Esophagus muscularis mucosa (tissue), 4 donors: ENCODE measurements at regions not wholly inside any gene's neighbourhood (a gene's known extent, or its start where the extent isn't known, plus 50 kb on each side); places are given as distances from the start of the nearest gene placed in this dataset.

Experiments
- DNase-seq: peaks from one replicate; pipeline ENCODE4 v3.0.0-alpha.2; 2017; ENCODE audit errors: extremely low spot score
- H3K27ac ChIP-seq, 4 donors: fragments of 200-600 bp; sonication (generic); replicated peaks in 1 of 4; 1 replicate in 3 of 4; 2 replicates in 1 of 4; pipeline ENCODE4 v1.5.1; 2016 to 2019; ENCODE audit warnings: mild to moderate bottlenecking in 1 of 4
- H3K27me3 ChIP-seq, 4 donors: fragments of 200-600 bp; sonication (generic); one replicate each; pipeline versions ENCODE4 v1.5.1 to v1.6.0; 2016 to 2019
- H3K36me3 ChIP-seq, 4 donors: fragments of 200-600 bp; sonication (generic); one replicate each; pipeline ENCODE4 v1.5.1; 2016 to 2019
- H3K4me1 ChIP-seq, 4 donors: fragments of 200-600 bp; sonication (generic); one replicate each; pipeline ENCODE4 v1.5.1; 2016 to 2019
- H3K4me3 ChIP-seq, 4 donors: fragments of 200-600 bp; sonication (generic); 1 replicate in 2 of 4; 2 replicates in 2 of 4; pipeline ENCODE4 v1.5.1; 2016 to 2019; ENCODE audit warnings: mild to moderate bottlenecking in 4 of 4, moderate library complexity in 1 of 4
- H3K9me3 ChIP-seq, 4 donors: fragments of 200-600 bp; sonication (generic); 1 replicate in 3 of 4; 2 replicates in 1 of 4; pipeline ENCODE4 v1.5.1; 2016 to 2019
- EP300 ChIP-seq: sonication (generic); formaldehyde crosslinking; IDR thresholded peaks from one replicate; pipeline ENCODE4 v1.6.1; 2017; ENCODE audit warnings: antibody characterized with exemption
- POLR2A ChIP-seq: fragments of 450-650 bp; IDR thresholded peaks from one replicate; pipeline ENCODE4 v1.6.1; 2017; ENCODE audit warnings: antibody characterized with exemption, moderate library complexity, mild to moderate bottlenecking, low read depth
- POLR2AphosphoS5 ChIP-seq, 2 donors: sonication (generic); formaldehyde crosslinking; IDR thresholded peaks; one replicate each; pipeline ENCODE4 v1.6.1; 2017; ENCODE audit warnings: antibody characterized with exemption in 2 of 2
- WGBS: methylation state at CpG from one replicate; pipeline ENCODE4 v1.1.5; 2018; 5-methylcytosine and 5-hydroxymethylcytosine counted together
- intact Hi-C: fragments of 100-400 bp; cut with DNase I; formaldehyde crosslinking; loops from one replicate; pipeline ENCODE4 v1.15.1; 2023
- TF ChIP-seq, protein P1 (sequence below), 3 experiments: fragments of 200-600 bp in 2 of 3; fragments of 450-650 bp in 1 of 3; sonication (generic) in 2 of 3; IDR thresholded peaks; one replicate each; pipeline ENCODE4 v1.5.1; 2017 to 2019; ENCODE audit warnings: antibody characterized with exemption in 3 of 3, mild to moderate bottlenecking in 2 of 3, moderate library complexity in 1 of 3

DNA sequence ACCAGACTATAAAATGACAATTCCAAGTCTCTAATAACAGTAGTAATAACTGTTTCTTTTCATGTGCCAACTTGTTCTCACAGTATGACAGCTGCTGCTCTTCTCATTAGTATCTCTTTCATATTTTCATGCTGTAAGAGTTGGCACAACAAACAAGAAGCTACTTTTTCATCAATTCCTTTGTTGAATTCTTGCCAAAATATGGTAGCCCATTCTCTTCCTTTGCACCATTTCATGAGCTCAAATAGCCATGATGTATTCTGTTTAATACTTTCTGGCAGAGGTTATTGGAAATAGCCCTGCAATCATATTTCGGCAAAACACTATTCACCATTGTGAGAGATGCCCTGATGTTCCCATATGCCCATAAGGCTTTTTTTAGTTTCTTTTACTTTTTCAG, 1100.7 kb downstream of the TRHDE start:
- Histone ChIP-seq H3K27ac (no peak overlapping the region), H3K27me3 (no peaks in the 10 kb centered on the region), H3K4me3 (no peak overlapping the region), H3K4me1 (no peaks in the 10 kb centered on the region), H3K9me3 (no peaks in the 10 kb centered on the region), H3K36me3 (no peaks in the 10 kb centered on the region)
- WGBS: 97% methylated on average over 1 of the region's 1 CpG
- no peak for DNase-seq
- intact Hi-C loops: no loop called here
- TF ChIP-seq POLR2A (no peak), POLR2AphosphoS5 (IDR thresholded peaks at IDR 0.05) (no peak), EP300 (no peak)
- TF ChIP-seq, protein P1, sequence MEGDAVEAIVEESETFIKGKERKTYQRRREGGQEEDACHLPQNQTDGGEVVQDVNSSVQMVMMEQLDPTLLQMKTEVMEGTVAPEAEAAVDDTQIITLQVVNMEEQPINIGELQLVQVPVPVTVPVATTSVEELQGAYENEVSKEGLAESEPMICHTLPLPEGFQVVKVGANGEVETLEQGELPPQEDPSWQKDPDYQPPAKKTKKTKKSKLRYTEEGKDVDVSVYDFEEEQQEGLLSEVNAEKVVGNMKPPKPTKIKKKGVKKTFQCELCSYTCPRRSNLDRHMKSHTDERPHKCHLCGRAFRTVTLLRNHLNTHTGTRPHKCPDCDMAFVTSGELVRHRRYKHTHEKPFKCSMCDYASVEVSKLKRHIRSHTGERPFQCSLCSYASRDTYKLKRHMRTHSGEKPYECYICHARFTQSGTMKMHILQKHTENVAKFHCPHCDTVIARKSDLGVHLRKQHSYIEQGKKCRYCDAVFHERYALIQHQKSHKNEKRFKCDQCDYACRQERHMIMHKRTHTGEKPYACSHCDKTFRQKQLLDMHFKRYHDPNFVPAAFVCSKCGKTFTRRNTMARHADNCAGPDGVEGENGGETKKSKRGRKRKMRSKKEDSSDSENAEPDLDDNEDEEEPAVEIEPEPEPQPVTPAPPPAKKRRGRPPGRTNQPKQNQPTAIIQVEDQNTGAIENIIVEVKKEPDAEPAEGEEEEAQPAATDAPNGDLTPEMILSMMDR (IDR thresholded peaks at IDR 0.05): no peak

DNA sequence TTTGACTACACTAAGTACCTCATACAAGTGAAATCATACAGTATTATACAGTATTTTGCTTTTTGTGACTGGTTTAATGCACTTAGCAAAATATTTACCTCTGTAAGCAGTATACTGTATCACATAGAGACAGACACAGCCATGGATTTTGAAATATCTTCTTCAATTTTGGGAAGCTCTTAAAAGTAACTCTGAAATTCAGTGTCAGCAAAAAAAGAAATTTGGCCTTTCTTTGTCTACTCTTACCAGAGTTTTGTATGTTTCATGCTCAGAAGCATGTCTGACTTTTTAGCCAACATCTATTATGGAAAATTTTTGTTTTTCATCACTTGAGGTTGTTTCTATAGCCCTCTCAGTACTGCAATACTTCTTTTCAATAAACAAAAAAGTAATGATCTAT, 1102.2 kb downstream of the TRHDE start:
- intact Hi-C loops: no loop called here
- no peak overlapping the region for H3K4me3 ChIP-seq
- H3K9me3 ChIP-seq: no peaks in the 10 kb centered on the region

DNA sequence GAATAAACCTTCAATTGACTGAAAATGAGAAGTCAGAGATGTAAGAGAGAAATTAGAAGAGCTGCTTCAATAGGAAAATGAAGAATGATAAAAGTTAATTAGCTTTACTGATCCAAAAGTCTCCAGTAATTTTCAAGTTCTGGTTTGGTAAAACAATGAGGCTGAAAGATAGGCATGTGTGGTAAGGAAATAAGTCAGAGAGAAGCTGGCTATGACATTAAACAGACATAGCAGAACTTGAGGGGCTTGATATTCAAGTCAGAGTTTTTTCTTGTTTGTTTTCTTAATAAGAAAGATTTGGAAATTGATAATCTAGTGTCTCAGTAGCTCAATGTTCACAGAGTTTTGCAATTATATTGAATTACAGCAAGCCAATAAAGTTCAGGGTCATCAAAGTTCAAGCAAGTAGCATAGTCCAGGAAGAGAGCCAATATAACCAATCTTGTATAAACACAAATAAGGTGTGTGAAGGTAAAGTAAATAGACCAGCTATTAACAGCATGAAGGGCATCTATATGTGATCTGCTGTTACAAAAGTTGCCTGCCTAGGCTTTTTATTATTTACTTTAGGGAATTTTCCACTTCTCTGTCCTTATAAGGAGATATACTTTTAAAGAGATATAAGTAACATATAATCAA, 1111.5 kb downstream of the TRHDE start:
- Histone ChIP-seq H3K4me1 (peaks cover 0 to 3% (median 0%) of the 10 kb centered on the region in 4 donors), H3K27ac (no peak overlapping the region), H3K27me3 (no peaks in the 10 kb centered on the region), H3K4me3 (no peak overlapping the region), H3K9me3 (no peaks in the 10 kb centered on the region), H3K36me3 (no peaks in the 10 kb centered on the region)
- intact Hi-C loops: no loop called here
- no peak for DNase-seq
- TF ChIP-seq POLR2A: no peak
- no peak for TF ChIP-seq POLR2AphosphoS5 (IDR thresholded peaks at IDR 0.05)
- TF ChIP-seq, protein P1 (IDR thresholded peaks at IDR 0.05): no peak
- no peak for TF ChIP-seq EP300

More for the DNA sequence above, 1102.2 kb downstream of the TRHDE start:
- DNase-seq: no peak
- Histone ChIP-seq H3K36me3 (no peaks in the 10 kb centered on the region), H3K27ac (no peak overlapping the region), H3K27me3 (no peaks in the 10 kb centered on the region), H3K4me1 (no peaks in the 10 kb centered on the region)
- TF ChIP-seq EP300: no peak
- no peak for TF ChIP-seq POLR2AphosphoS5 (IDR thresholded peaks at IDR 0.05)
- TF ChIP-seq POLR2A: no peak
- TF ChIP-seq, protein P1 (IDR thresholded peaks at IDR 0.05): no peak

DNA sequence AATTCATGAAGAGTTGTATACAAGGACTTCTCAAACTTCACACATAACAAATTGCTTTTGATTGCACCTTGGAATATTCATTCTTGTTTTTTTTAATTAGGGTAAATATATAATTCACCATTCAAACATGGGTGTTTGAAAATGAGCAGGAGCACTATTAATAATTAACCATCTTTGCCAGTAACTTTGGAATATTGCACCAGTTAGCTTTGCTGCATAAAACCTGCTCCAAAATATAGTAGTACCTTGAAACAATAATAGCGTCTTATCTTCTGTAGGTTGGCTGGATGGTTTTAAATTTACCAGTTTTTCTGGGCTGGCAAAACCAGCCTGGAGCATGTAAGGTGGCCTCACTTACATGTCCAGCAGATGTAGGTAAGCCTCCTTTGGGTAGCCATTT, 1112.4 kb downstream of the TRHDE start:
- TF ChIP-seq, protein P1 (IDR thresholded peaks at IDR 0.05): no peak
- TF ChIP-seq EP300: no peak
- TF ChIP-seq POLR2A: no peak
- no peak for TF ChIP-seq POLR2AphosphoS5 (IDR thresholded peaks at IDR 0.05)
- intact Hi-C loops: no loop called here
- peaks cover 0 to 3% (median 0%) of the 10 kb centered on the region in 4 donors for H3K4me1 ChIP-seq
- 96% methylated on average over 1 of the region's 1 CpG for WGBS
- no peaks in the 10 kb centered on the region for H3K36me3 ChIP-seq
- H3K27ac ChIP-seq: no peak overlapping the region
- no peak overlapping the region for H3K4me3 ChIP-seq
- no peak for DNase-seq
- H3K27me3 ChIP-seq: no peaks in the 10 kb centered on the region
- H3K9me3 ChIP-seq: no peaks in the 10 kb centered on the region

DNA sequence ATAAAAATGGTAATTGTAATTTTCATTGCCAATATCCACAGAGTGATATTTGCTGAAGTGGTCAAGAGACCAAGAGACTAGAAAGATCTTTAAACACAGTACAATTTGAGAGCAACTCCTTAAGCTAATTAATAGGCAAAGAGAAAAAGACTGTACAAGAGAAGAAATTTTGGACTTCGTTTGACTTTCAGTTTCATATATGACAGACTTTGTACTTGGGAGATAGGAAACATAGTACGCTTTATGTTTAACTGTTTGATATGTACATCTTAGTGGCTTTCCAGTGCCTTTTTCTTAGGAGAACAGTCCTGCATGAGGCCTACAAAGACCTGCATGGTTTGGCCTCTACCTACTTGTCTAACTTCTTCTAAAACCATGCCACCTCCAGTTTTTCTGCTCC, 1118.1 kb downstream of the TRHDE start:
- DNase-seq: no peak
- intact Hi-C loops: no loop called here
- WGBS: 83% methylated on average over 2 of the region's 2 CpGs
- Histone ChIP-seq H3K4me3 (no peak overlapping the region), H3K27ac (no peak overlapping the region), H3K9me3 (no peaks in the 10 kb centered on the region), H3K36me3 (no peaks in the 10 kb centered on the region), H3K27me3 (no peaks in the 10 kb centered on the region), H3K4me1 (no peaks in the 10 kb centered on the region)
- TF ChIP-seq POLR2A: no peak
- TF ChIP-seq POLR2AphosphoS5 (IDR thresholded peaks at IDR 0.05): no peak
- TF ChIP-seq, protein P1 (IDR thresholded peaks at IDR 0.05): no peak
- TF ChIP-seq EP300: no peak
